Fibroblast of villous mesenchyme (primary cell): ENCODE measurements at regions not wholly inside any gene's neighbourhood (a gene's known extent, or its start where the extent isn't known, plus 50 kb on each side); places are given as distances from the start of the nearest gene placed in this dataset.
"Not testable (repeated sequence)": the region's sequence is repeated elsewhere in the genome, so short reads cannot be mapped to it uniquely, and the experiment has no call there.

Source experiments
- DNase-seq: peaks from one replicate; pipeline ENCODE4 v3.0.0-alpha.2; 2010; ENCODE audit warnings: low read depth
- H3K4me3 ChIP-seq: 2 replicates; pipeline ENCODE4 v1.5.1; 2011; ENCODE audit warnings: low read depth, mild to moderate bottlenecking, low read length
- CTCF ChIP-seq: IDR thresholded peaks from 2 replicates; pipeline ENCODE4 v1.5.1; 2012; ENCODE audit warnings: low read depth, mild to moderate bottlenecking, low read length; ENCODE audit not compliant: insufficient read depth

GRCh38 chr19:27843861-27844260 lies 1369.1 kb downstream of the UQCRFS1 start:
- no peak for TF ChIP-seq CTCF
- no peak for DNase-seq
- H3K4me3 ChIP-seq, result no peak overlapping the region

- no peak for TF ChIP-seq CTCF
- H3K4me3 ChIP-seq, result no peak overlapping the region
- no peak for DNase-seq
Observed at GRCh38 chr19:27833031-27833430, 1379.9 kb downstream of the UQCRFS1 start.

GRCh38 chr19:27828829-27829228 lies 1384.1 kb downstream of the UQCRFS1 start:
- TF ChIP-seq CTCF, result no peak
- no peak overlapping the region for H3K4me3 ChIP-seq
- DNase-seq, result no peak

GRCh38 chr19:27824108-27824507 lies 1388.8 kb downstream of the UQCRFS1 start:
- DNase-seq, result no peak
- TF ChIP-seq CTCF, result no peak
- no peak overlapping the region for H3K4me3 ChIP-seq

- H3K4me3 ChIP-seq, result no peak overlapping the region
- no peak for TF ChIP-seq CTCF
- no peak for DNase-seq
Observed at GRCh38 chr19:27822336-27822735, 1390.6 kb downstream of the UQCRFS1 start.

GRCh38 chr19:27821418-27822018 lies 1391.4 kb downstream of the UQCRFS1 start:
- no peak for DNase-seq
- H3K4me3 ChIP-seq, result no peak overlapping the region
- no peak for TF ChIP-seq CTCF

GRCh38 chr19:27815985-27816384 lies 1397.0 kb downstream of the UQCRFS1 start:
- no peak for TF ChIP-seq CTCF
- no peak overlapping the region for H3K4me3 ChIP-seq
- no peak for DNase-seq

GRCh38 chr19:27814834-27815233 lies 1398.1 kb downstream of the UQCRFS1 start:
- H3K4me3 ChIP-seq, DNase-seq: not testable (repeated sequence)

- DNase-seq, H3K4me3 ChIP-seq: not testable (repeated sequence)
Observed at GRCh38 chr19:27814274-27814673, 1398.7 kb downstream of the UQCRFS1 start.
